Stimulated activated CD4-positive, alpha-beta T cell treated with anti-CD3 and anti-CD28 coated beads, TNF-alpha, amount 100 ng/mL, for 4 hours (primary cell): ENCODE measurements at regions not wholly inside any gene's neighbourhood (a gene's known extent, or its start where the extent isn't known, plus 50 kb on each side); places are given as distances from the start of the nearest gene placed in this dataset.

ENCODE experiments used
- DNase-seq, 3 experiments: peaks; one replicate each; pipeline ENCODE4 v3.0.0-alpha.2; 2020; ENCODE audit warnings: low read depth in 3 of 3

- DNase-seq, result no peak
Measured at GRCh38 chr11:122399375-122399774, 256.1 kb upstream of the UBASH3B start.

DNA sequence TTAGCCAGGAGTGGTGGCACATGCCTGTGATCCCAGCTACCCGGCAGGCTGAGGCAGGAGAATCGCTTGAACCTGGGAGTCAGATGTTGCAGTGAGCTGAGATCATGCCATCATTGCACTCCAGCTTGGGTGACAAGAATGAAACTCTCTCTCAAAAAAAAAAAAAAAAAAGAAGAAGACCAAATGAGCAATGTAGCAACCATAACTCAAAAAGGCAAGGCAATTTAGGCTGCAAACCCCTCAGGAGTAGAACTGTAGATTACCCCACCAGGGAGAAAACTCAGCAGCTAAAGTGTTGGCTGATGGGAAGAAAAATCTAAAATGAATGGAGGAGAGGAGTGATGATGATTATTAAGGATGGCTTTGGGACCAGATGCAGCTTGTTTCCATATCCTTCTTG, 256.7 kb upstream of the UBASH3B start:
- DNase-seq, result no peak

DNA sequence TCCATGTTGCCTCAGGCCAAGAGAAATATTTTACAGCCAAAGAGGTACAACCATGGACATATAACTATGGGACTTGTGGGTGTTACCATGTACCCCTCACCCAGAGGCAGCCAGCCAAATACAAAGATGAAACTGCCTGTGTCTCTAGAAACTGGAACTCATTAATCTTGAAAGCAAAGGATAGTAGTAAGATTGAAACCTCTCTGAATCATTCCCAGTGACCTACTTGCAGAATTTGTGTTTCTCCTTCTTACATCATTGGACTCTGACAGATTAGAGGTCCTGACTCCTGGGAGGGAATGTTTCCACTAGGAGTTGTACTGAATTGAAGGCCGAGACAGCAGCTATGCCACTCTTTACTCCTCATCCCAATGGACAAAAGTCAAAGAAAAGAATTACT, 257.4 kb upstream of the UBASH3B start:
- no peak for DNase-seq

GRCh38 chr11:122395282-122395681, 260.2 kb upstream of the UBASH3B start:
- no peak for DNase-seq

DNA sequence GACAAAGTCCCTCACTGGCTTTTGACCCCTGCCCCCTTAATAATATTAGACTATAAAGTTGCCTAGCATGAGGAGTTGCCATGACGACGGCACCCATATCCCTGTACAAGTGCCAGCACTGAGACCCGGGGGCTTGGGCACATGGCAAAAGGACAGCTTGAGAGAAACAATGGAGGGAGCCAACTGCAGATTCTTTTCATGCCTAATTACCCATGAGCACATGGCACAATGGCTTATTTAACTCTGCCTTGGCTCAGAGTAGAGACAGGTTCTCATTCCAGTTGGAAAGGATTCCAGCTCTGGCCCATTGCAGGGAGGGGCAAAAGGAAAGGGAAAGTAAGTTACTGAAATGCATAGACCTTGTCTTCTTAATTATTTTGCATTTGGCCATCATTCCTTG, 261.2 kb upstream of the UBASH3B start:
- DNase-seq, result no peak

- no peak for DNase-seq
Measured at GRCh38 chr11:122393209-122393860, 262.2 kb upstream of the UBASH3B start.

GRCh38 chr11:122392508-122392907, 263.0 kb upstream of the UBASH3B start:
- no peak for DNase-seq

DNA sequence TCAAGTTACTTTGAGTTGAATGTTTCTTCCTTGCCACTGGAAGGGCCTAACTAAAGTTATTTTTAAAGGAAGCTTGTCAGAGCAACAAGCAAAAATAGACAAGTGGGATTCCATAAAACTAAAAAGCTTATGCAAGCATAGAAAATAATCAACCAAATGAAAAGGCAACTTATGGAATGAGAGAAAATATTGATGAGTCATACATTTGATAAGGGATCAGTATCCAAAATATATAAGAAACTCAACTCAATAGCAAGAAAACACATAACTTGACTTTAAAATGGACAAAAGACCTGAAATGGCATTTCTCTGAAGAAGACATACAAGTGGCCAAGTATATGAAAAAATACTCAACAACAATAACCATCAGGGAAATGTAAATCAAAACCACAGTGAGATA, 264.5 kb upstream of the UBASH3B start:
- no peak for DNase-seq

DNA sequence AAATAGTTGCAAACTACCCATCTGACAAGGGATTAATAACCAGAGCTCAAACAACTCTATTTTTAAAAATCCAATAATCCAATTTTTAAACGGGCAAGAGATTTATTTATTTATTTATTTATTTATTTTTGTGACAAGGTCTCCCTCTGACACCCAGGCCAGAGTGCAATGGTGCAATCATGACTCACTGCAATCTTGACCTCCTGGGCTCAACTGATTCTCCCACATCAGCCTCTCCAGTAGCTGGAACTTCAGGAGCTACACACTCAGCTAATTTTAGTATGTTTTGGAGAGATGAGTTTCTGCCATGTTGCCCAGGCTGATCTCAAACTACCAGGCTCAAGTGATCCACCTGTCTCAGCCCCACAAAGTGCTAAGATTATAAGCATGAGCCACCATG, 267.2 kb upstream of the BLID start:
- no peak for DNase-seq

GRCh38 chr11:122375687-122376399, 259.8 kb upstream of the BLID start:
- DNase-seq, result no peak

DNA sequence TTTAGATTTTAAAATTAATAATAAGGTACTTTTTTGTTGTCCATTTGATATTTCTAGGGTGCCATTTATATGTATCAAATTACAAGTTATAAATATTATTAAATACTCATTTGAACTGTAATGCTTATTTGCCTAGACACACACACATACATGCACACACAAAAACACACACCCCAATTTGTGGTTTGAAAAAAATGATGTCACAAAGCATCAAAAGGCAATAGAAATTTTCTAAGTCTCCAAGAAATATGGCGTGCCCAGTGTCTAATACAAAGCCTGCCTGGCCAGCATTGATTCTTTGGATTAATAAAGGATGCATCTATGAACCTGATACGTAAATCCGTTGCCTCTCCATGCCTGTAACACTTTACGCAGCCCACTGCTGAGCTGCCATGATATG, 252.8 kb upstream of the BLID start:
- no peak for DNase-seq

DNA sequence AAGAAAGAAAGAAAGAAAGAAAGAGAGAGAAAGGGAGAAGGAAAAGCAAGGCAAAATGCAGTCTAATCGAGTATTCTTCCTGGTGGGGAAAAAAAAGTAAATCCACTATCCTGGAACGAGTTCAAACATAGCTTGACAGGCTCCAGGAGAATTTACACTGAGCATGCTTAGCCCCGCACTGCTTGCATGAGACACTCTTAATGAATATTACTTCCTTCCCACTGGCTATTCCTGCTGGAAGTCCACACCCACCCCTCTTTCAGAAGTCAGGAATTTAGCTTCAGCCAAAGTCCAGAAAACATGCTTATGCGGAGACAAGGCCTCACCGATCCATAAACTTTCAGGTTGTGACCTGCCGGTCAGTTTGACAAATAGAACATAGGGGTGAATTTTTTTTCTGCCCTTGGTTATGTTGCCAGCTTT, 251.8 kb upstream of the BLID start:
- no peak for DNase-seq

DNA sequence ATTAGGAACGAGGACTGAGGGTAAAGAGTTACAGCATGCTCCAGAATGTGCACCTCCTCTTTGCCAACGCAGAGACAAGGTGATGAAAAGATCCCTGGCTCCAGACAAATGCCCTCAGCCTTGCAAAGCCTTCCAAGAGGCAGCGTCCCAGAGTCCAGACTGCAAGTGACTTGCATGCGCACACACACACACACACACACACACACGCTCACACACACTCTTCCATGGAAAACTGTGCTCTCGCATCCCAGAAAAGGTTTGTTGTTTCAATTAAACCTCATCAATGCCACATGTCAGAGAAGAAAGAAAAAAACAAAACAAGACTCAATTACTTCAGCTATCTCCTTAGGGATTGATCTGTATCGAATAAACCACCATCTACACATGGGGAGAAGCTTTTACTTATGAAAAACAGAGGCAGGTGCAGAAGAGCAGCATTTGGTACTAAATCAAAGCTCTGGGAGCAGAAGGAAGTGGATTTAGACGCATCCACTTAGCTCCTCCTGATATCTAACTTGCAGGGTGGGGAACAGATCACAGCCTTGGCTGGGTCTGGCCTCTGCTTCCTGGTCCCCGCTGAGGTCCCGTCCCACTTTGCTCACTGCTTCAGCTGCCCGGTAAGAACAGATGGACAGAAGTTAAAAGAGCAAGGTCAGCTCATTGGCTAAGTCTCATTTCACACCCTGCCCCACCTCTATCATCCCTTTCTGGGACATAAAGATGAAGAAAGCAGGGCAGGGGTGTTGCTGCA, 249.8 kb upstream of the BLID start:
- no peak for DNase-seq

DNA sequence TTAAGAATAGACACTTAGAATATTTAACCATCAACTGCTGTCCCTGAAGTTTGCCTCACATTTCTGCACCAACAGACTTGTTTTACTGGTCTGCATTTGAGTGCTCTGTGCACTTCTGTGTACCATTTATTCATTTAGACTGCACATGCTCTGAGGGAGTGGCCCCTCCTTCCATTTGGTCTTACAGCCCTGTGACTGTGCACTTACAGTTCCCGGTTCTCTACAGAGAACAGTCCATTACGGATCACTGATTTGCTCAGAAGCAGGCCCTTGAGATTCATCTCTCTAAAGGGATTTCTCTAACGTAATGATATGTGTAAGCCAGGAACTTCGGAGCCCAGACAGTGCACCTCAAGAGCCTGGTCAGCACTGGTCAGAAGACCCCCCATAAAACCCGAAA, 247.3 kb upstream of the BLID start:
- DNase-seq, result no peak

DNA sequence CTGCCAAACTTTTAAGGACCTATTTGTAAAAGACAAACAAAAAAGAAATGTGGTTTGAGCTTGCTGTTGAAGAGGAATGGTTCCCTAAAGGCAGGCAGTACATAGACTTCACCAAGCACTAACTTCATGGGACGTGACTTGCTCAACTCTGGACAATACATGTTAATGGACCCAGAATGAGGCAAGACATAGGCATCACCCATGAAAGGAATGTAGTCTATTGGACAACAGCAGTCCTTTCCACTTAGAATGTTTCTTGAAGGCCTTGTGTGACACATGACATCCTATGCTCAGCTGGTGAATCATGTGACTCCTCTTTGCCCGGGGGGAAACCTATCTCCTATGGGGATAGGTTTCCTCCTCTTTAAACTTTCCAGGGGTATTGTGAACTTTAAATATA, 246.4 kb upstream of the BLID start:
- DNase-seq, result no peak

DNA sequence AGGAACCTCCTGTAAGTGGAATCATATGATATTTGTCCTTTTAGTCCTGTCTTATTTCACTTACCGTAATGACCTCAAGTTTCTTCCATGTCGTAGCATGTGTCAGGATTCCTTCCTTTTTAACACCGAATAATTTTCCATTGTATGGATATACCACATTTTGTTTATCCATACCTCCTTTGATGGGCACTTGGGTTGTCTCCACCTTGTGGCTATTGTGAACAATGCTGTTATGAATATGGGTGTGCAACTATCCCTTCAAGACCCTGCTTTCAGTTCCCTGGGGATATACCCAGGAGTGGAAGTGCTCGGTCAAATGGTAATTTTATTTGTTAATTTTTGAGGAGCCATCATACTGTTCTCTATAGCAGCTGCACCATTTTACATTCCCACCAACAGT, 244.9 kb upstream of the BLID start:
- no peak for DNase-seq

DNA sequence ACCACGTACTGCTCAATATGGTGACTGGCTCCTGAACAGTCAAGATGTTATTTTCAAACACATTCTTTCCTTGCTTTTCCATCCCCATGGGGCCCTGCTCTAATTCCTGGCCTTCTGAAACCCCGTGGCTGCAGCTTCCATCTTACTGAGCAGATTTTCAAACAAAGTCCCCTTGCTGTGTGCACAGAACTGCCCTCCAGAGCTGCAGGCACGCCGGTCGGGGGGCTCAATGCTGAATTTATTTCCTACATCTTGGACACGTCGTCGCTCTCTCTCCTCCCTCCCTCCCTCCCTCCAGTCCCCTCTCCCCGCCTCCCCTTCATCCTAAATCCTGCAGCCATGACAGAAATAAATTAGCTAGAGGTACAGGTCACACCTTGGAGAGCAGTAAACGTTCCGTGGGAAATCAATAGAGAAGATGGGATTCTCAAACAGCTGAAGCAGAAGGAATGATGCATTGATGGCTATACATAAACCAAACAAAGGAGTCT, 243.1 kb upstream of the BLID start:
- DNase-seq, result no peak

DNA sequence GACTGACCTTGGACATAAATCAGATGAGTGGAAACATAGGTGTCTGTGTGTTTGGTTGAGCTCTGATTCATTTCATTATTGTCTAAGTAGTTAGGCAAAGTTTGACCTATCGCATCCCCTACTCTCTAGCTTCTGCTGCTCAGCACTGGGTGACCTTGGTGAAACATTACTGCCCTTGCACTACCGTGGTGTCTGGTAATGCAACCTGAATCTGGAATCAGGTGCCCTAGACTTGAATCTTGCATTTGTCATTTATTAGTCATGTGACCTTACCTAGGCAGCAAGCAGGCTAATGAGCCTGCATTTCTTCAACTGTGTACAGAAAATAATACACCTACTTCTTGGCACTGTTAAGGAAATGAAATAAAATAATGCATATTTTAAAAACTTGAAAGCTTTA, 242.3 kb upstream of the BLID start:
- no peak for DNase-seq

- DNase-seq, result no peak
Measured at GRCh38 chr11:122355968-122356367, 240.0 kb upstream of the BLID start.

DNA sequence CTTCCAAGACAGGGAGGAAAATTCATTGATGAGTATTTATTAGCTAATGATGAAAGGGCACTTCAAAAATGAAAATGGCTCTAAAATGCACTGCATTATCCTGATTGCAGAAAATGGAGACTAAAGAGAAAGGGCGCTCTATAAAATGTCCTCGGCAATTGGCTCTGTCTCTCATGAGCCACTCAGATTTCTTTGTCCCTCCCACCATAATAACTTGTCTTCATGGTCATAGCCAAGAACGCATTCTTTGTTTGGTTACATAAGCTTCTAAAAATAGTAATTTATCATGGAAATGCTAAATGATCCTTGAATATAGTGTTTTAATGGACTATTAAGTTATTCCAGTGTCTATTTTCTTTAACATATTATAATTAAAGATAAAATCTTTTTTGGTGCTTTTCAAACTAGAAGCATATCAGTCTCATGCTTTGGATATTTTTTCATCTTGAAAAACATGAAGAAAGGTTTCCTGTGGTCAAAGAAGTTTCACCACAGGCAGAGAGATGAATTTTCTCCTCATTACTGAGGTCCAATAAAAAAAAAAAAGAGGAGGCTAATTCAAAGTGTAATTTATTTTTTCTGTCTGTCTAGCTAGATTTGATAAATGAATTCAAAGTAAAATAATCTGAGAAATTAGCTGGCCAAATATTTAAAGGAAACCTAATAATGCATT, 238.1 kb upstream of the BLID start:
- no peak for DNase-seq

DNA sequence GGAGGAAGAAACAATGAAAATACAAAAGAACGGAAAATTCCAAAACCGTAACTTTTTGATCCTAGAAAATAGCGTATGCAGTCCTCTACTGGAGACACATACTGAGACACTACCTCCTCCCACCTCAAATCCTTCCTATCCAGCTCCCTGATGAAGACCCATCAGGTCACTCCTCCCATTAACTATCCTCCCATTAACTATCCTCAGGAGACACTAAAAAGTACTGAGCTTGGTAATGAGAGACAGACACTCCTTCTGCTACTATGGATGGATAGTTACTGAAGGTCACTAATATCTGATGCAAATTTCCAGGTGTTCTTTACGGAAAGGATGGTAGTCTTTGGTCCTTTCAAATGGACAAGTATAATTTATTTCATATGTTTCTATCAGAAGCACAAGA, 237.5 kb upstream of the BLID start:
- DNase-seq, result no peak

- DNase-seq, result no peak
Measured at GRCh38 chr11:122348659-122349409, 232.8 kb upstream of the BLID start.
